ENCODE measurements at regions not wholly inside any gene's neighbourhood (a gene's known extent, or its start where the extent isn't known, plus 50 kb on each side); places are given as distances from the start of the nearest gene placed in this dataset.

DNA sequence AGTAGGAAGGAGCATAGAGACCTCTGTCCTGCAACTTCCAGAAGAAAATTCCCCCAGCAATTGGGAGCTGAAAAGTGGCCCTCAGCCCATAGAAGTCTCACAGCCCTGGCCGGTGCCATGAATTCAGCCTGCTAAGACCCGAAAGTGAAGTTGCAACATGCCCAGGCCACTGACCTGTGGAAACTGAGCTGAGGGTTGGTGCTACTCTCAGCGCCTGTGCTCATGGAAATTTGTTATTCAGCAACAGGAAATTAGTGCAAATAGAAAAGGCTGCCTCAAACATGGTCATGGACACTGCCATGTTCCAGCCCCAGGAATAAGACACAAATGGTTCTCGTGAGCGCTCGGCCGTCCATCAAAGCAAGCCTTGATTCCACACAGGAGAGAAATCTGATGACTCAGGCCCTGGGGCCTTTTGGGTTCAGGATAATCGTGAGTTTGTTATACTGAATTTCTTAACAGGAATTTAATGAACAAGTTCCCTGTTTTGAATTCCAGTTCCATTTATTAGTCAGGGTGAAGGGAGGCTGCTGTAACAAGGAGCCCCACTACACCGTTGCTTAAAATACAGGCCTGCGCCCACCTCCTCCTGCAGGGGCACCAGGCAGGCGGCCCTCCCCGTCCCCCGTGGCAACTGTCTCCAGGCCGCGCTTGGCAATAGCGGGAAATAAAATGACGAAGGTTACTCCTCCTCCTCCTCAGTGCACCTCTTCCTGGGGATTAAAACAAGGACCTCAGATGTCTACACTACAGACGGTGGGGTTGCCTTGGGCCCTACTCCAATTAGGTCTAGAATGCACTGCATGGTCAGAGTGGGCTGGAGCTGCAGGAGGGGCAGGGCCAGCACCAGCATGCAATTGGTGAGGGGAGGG, 152.9 kb downstream of the ERMARD start:
- DNase-seq = peak in 2 of 10 donors; percentile 43 to 68
- intact Hi-C loops (cut with DNase I) = no loop called here

DNA sequence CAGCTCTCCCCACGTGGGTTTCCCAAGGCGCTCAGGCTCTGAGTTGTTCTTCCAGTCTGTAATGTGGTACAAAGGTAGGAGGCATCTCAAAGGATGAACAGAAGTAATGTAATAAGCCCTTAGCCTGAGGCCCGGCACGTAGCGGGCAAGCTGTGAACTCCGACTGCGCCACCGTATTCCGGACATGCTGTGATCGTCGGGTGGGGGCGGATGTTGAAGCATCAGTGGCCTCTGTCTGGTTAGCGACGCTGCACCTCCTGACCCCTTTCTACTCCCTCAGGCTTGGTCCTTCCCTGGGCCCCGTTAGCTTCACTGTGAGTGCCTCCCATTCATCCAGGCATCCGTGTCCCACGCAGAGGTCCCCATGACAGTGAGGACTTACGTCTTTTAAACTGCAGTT, 151.7 kb downstream of the ERMARD start:
- no peak for DNase-seq
- intact Hi-C loops (cut with DNase I) = no loop called here

DNA sequence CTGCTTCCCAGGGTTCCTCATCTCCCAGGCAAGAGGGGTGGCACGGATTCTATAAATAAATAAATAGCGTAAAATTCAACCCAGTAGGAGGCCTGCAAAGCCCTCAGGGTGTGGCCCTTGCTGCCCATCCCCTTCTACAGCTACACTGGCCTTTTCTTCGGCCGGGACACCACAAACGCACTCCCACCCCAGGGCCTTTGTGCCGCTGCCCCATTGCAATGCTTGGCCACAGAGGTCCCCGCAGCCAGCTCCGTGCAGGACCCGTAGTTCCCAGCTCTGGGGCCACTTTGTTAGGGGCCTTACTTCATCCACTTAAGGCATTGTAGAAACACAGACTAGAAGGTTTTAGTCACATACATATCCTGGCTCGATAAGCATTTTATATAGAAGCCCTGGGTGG, 151.2 kb downstream of the ERMARD start:
- DNase-seq = peak in 1 of 10 donors; percentile 71

DNA sequence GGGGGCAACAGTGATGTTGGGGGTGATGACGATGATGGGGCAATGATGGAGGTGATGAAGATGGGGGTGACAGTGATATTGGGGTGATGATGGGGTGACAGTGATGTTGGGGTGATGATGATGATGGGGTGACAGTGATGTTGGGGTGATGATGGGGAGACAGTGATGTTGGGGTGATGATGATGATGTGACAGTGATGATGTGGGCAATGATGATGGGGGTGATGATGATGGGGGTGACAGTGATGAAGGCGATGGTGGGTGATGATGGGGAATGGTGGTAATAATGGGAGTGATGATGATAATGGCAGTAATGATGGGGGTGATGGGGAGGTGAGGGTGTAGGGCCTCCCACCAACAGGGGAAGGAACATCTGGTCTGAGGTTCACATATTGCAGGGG, 150.6 kb downstream of the ERMARD start:
- intact Hi-C loops (cut with DNase I) = no loop called here

More for the DNA sequence above, 151.2 kb downstream of the ERMARD start:
- intact Hi-C loops (cut with DNase I) = no loop called here

DNA sequence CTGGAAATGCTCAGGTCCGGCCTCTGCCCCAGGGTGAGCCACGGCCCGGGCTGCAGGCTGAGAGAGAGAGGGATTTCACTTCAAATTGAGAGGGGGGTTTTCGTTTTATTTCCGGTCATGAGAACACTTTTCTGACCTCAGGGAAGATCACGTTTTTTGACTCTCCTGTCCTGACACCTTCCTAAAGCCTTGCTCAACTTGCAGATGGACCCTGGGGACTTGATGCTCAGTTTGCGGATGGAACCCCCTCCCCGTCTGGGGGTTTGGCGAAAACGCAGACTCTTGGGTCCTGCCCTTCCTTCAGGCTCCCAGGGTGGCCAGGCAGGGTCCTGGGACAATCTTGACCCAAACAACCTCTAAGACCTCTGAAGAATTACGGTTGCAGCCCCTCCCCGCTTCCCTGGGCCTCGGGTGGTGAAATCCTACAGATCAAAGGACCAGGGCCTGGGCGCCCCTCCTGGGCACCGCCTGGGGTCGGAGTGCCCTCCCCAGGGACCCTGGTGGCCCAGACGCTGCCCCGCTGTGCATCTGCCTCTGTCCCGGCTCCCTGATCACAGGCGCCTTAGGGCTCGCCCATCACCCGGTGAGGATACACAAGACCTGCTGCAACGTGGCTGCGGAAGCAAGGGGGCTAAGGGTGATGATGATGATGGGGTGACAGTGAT, 148.2 kb downstream of the ERMARD start:
- DNase-seq = peak in 2 of 10 donors; percentile 70 to 73
- intact Hi-C loops (cut with DNase I) = no loop called here

More for the DNA sequence above, 150.6 kb downstream of the ERMARD start:
- no peak for DNase-seq

DNA sequence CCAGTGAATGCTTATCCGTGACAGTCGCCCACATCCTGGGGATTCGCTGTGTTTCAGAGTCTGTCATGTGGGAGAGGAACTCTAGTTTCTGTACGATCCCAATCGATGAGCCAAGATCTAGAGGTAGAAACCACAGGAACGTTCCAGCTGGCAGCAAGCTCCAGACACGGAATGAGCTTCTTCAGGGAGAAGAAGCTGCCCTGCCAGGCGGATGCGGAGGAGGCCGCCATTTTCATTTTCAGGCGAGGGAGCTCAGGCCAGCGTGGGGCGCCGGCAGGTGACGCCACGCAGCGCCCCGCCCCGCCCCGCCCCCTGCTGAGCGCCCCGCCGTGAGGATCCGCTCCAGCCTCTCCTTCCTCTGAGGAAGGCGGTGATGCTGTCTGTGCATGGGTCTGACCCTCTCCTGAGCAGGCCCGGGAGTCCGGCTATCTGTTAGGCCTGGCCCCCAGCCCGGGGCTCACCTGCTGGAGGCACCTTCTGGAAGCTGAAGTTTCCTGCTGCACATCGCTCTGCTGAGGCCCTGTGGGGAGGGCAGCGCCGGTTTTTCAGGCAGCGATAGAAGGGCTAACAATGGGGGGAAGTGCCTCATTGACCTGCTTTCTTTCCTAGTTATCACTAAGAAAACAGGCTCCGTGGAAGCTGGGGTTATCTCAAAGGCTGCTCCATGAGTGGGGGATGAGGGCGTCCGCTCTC, 147.5 kb downstream of the ERMARD start:
- peak in 2 of 10 donors; percentile 62 to 77 for DNase-seq

DNA sequence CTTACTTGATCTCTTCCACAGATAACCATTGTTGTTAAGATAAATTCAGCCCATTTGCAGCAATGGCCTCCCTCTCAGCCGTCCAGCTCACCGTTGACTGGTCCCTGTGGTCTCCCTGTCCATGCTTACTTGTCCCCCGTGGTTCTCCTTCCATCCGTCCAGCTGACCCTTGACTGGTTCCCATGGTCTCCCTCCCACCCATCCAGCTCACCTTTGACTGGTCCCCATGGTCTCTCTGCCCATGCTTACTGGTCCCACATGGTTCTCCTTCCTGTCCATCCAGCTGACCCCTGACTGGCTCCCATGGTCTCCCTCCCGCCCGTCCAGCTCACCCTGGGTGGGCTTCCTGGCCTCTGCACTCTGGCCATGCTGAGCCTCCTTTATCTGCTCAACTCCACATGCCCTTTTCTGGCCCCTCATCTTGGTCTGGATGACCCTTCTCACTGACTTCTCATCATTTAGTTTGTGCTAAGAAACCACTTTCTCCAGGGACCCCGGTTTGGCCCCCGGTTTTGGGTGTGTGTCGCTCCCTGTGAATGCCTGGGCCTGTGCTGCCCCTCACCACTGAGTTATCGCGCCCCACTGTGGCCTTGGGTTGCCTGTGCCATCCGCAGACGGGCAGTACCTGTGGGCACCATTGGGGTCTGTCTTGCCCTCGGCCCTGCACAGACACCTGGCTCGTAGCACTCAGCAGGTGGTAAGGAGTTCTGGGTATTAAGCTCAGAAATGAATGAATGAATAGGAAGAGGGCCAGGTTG, 146.4 kb downstream of the ERMARD start:
- intact Hi-C loops (cut with DNase I) = no loop called here
- peak in 1 of 10 donors; percentile 81 for DNase-seq

More for the DNA sequence above, 147.5 kb downstream of the ERMARD start:
- intact Hi-C loops (cut with DNase I) = no loop called here

DNA sequence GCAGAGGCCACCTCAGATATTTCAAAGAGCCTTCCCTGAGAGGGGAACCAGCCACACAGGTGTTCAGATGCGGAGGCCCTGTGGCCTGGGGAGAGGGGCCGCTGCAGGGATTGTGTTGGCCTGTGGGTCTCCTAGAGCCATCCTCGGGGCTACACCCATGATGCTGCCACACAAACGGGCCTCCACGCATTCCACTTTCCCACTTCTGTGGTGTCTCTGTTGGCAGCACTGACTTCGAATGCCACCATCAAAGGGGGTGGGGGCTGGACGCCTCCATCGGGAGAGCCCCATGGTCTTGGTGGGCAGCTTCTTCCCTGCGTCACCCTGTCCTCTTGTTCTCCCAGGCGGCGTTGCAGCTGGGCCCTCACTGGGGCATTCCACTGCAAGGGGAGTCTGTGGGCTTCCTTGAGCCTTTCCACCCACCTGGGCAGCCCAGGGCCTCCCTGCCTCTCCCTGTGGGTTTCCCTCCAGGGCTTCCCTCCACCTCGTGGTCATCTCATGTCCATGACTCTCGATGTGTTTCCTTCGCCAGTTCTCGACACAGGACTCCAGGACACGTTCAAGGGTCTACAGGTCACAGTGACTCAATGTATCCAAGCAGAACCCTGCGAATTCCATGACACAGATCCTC, 145.5 kb downstream of the ERMARD start:
- intact Hi-C loops (cut with DNase I) = no loop called here
- peak in 1 of 10 donors; percentile 69 for DNase-seq

DNA sequence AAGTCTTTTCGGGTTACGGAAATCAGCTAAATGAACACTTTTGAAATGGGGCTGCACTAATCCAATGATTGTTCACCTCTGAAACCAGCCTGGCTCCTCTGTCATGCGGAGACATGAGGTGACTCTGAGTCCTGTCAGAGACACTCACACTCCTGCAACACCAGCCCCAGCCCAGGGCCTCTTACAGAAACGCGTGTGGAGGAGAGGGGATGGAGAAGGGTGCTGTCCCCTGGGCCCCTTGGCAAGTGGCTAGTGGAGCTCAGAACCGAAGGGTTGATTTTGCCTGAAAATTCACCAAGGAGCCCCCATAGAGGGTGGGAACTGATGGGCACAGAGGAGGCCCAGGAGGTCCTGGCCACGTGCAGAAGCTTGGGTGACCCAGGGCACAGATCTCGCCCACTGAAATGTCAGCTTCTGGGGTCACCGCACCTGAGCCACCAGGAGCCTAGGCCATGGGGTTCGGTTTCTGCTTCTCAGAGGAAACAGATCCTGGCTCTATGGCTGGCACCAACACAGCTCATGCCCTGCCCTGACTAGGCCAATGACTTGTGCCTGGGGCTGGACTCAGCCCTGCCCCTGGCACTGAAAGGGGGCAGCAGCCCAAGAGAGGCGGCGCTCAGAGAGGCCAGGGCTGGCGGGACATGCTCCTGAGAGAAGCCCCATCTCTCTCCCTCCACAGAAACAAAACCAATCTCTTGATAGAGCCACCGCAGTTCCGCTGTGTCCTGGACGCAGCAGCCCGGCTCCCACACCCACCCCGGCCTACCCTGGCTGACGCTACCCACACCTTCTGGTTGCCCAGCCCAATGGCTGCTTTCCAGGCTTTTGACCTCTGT, 144.7 kb downstream of the ERMARD start:
- intact Hi-C loops (cut with DNase I) = no loop called here

DNA sequence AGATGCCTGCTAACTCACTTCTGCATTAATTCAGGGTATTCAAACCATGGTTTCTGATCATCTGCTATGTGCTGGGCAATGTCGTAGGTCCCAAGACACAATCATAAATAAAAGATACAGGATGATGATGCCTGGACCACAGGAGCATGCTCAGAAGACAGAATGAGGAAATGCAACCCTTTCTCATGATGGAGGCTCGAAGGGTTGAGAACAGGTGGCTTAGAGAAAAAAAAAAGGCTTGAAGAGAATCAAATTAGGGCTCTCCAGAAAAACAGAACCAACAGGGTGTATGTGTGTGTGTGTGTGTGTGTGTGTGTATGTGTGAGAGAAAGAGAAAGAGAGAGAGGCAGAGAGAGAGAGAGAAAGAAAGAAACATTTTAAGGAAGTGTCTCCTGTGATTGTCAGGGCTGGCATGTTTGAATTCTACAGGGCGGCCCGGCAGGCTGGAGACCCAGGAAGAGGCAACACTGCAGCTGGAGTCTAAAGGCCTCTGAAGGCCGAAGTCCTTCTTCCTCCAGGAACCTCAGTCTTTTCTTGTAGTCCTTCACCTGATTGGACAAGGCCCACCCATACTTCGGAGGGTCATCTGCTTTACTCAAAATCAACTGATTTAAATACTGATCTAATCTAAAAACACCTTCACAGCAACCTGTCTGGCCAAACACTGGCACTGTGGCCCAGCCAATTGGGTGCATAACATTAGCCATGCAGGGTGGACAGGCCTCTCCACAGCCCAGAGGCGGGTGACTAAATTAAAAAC, 143.8 kb downstream of the ERMARD start:
- intact Hi-C loops (cut with DNase I) = no loop called here
- no peak for DNase-seq

More for the DNA sequence above, 144.7 kb downstream of the ERMARD start:
- DNase-seq = peak in 1 of 10 donors; percentile 77

DNA sequence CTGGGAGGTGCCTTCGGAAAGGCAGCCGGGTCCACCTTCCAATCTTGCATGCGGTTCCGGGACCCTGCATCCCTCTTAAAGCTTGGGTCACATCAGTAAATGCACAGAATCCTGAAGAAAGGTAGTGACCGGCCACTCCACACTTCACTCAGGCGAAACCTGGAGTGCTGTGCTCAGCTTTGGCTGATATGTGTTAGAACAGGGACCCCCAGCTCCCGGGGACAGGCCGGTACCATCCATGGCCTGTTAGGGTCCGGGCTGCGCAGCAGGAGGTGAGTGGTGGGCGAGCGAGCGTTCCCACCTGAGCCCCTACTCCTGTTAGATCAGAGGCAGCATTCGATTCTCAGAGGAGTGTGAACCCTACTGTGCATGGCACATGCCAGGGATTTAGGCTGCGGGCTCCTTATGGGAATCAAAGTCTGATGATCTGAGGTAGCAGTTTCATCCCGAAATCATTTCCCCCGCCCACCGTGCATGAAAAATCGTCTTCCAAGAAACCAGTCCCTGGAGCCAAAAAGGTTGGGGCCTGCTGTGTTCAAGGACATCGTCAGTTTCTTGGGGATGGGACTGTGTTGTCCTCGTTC, 143.0 kb downstream of the ERMARD start:
- intact Hi-C loops (cut with DNase I) = no loop called here
- DNase-seq = peak in 1 of 10 donors; percentile 59

DNA sequence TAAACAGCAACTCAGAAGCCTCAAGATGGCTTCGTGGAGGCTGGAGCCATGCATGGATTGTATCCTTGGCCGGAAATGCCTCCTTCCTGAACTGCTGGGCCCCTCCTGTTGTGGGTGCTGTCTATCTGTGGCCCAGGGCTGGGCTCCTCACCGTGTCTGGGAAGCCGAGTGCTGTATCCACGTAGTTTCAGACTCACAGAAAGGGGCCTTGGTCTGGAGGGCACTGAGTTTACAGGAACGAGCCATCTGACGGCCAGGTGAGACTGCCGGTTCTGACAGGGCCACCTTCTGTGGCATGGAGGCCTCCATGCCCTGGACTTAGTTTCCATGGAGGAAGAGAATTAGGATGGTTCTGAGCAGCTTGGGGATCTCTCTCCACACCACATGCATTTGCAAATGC, 142.2 kb downstream of the ERMARD start:
- peak in 1 of 10 donors; percentile 53 for DNase-seq
- intact Hi-C loops (cut with DNase I) = no loop called here

DNA sequence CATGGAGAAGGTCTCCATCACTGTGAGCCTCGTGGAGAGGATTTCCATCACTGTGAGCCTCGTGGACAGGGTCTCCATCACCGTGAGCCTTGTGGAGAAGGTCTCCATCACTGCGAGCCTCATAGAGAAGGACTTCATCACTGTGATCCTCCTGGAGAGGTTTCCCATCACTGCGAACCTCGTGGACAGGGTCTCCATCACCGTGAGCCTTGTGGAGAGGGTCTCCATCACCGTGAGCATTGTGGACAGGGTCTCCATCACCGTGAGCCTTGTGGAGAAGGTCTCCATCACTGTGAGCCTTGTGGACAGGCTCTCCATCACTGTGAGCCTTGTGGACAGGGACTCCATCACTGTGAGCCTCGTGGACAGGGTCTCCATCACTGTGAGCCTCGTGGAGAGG, 140.4 kb downstream of the ERMARD start:
- intact Hi-C loops (cut with DNase I) = no loop called here
- DNase-seq = no peak

DNA sequence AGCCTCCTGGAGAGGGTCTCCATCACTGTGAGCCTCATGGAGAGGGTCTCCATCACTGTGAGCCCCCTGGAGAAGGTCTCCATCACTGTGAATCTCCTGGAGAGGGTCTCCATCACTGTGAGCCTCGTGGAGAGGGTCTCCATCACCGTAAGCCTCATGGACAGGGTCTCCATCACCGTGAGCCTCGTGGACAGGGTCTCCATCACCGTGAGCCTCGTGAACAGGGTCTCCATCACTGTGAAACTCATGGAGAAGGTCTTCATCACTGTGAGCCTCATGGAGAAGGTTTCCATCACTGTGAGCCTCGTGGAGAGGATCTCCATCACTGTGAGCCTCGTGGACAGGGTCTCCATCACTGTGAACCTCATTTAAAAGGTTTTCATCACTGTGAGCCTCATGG, 140.0 kb downstream of the ERMARD start:
- no peak for DNase-seq
- intact Hi-C loops (cut with DNase I) = no loop called here

DNA sequence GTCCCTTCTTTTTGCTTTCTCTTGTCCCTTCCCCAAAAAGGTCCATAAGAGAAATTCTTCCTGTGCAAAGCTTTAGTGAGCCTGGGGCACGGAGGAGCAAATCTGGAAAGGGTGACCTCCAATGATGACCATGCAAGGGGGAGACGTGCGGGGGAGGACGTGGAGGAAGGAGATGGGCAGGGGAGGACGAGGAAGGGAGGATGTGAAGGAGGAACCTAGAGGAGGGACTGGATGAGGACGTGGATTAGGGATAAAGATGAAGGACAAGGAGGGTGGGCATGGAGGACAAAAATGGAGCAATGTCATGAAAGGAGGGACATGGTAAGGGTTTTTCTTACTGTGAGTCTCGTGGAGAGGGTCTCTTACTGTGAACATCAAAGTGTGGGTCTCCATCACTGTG, 139.5 kb downstream of the ERMARD start:
- intact Hi-C loops (cut with DNase I) = no loop called here
- no peak for DNase-seq

DNA sequence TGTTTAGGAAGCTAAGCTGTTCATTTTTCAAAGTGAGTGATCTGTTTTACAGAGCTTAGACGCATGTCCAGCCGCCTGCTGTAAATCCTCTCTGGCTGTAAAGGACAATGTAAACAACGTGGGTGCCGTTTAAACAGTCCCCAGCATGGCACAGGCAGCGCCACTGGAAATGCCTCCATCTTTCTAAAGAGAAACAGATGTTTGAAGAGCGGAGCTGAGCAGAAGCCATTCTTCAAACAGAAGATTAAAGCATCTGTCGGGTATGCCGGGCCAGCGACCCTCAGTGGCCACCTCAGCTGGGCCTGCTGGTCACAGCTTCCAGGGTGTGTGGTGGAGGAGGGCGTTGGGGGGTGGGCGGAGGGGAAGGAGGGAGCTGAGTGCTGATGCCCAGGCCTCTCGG, 138.6 kb downstream of the ERMARD start:
- intact Hi-C loops (cut with DNase I) = no loop called here
- DNase-seq = no peak

DNA sequence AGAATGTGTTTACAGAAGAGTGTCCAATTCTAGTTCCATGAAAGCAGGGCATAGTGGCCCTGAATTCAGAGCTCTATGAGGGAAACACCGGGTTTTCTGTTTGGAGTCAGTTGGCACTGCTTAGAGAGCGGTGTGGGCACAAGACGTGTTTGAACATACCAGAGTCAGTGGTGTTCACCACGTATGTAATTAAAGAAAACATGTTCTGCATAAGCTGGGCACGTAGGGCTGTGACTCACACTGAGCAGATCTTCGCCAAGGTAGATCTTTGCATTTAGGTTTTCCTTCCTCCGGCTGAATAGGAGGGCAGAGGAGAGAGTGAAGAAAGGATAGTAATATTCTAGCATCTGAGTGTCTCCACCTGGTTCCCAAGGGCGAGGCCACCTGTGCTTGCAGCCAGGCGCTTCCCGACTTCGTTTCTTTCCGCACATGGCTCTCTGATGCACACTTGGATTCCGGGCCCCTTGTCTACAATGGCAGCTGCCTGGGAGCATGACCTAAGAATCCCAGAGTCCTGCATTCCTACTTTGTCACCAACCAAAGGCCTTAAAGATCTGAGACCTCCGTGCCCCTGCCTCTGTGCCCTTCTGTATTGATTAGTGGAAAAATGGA, 136.2 kb downstream of the ERMARD start:
- DNase-seq = no peak

More for the DNA sequence above, 136.2 kb downstream of the ERMARD start:
- intact Hi-C loops (cut with DNase I) = no loop called here

Data from posterior cingulate gyrus (tissue), 11 donors.